Neuron (in vitro differentiated cells): ENCODE measurements at regions not wholly inside any gene's neighbourhood (a gene's known extent, or its start where the extent isn't known, plus 50 kb on each side); places are given as distances from the start of the nearest gene placed in this dataset.

Experiments used
- H2AFZ ChIP-seq: one replicate; pipeline ENCODE4 v1.6.1; 2013; ENCODE audit warnings: low read depth, mild to moderate bottlenecking, inconsistent platforms, low read length, moderate library complexity
- H3K27me3 ChIP-seq: one replicate; pipeline ENCODE4 v1.6.1; 2013; ENCODE audit warnings: low read length; ENCODE audit not compliant: insufficient read depth
- H3K36me3 ChIP-seq: one replicate; pipeline ENCODE4 v1.6.1; 2013; ENCODE audit warnings: low read length; ENCODE audit not compliant: insufficient read depth
- H3K4me1 ChIP-seq: one replicate; pipeline ENCODE4 v1.6.1; 2013; ENCODE audit warnings: low read length; ENCODE audit not compliant: insufficient read depth
- H3K4me3 ChIP-seq: 2 replicates; pipeline ENCODE4 v1.5.1; 2013; ENCODE audit warnings: mild to moderate bottlenecking, low read length, moderate library complexity
- H3K9me3 ChIP-seq: one replicate; pipeline ENCODE4 v1.6.1; 2013; ENCODE audit warnings: low read length

- no peaks in the 10 kb centered on the region for H3K9me3 ChIP-seq
- H3K27me3 ChIP-seq = no peaks in the 10 kb centered on the region
- H2AFZ ChIP-seq = no peak overlapping the region
- no peak overlapping the region for H3K4me3 ChIP-seq
- no peaks in the 10 kb centered on the region for H3K36me3 ChIP-seq
- H3K4me1 ChIP-seq = peaks cover 19% of the 10 kb centered on the region
Observed at GRCh38 chr16:87176735-87177134, 140.5 kb downstream of the C16orf95 start.

- H3K4me3 ChIP-seq = peak overlapping the region; percentile 0
- no peaks in the 10 kb centered on the region for H3K27me3 ChIP-seq
- H2AFZ ChIP-seq = peak overlapping the region; percentile 38
- H3K4me1 ChIP-seq = peaks cover 19% of the 10 kb centered on the region
- no peaks in the 10 kb centered on the region for H3K36me3 ChIP-seq
- no peaks in the 10 kb centered on the region for H3K9me3 ChIP-seq
Observed at GRCh38 chr16:87177673-87178072, 139.5 kb downstream of the C16orf95 start.

GRCh38 chr16:87178177-87178863 lies 138.9 kb downstream of the C16orf95 start:
- Histone ChIP-seq H3K27me3 (no peaks in the 10 kb centered on the region), H3K4me3 (peak overlapping the region; percentile 0), H3K4me1 (peaks cover 19% of the 10 kb centered on the region), H3K9me3 (no peaks in the 10 kb centered on the region), H3K36me3 (no peaks in the 10 kb centered on the region), H2AFZ (peak overlapping the region; percentile 38)

- Histone ChIP-seq H3K4me1 (peaks cover 19% of the 10 kb centered on the region), H3K27me3 (no peaks in the 10 kb centered on the region), H2AFZ (no peak overlapping the region), H3K4me3 (no peak overlapping the region), H3K36me3 (no peaks in the 10 kb centered on the region), H3K9me3 (no peaks in the 10 kb centered on the region)
Observed at GRCh38 chr16:87178977-87179376, 138.2 kb downstream of the C16orf95 start.

- H3K36me3 ChIP-seq = no peaks in the 10 kb centered on the region
- H2AFZ ChIP-seq = no peak overlapping the region
- no peaks in the 10 kb centered on the region for H3K9me3 ChIP-seq
- H3K4me3 ChIP-seq = no peak overlapping the region
- H3K27me3 ChIP-seq = no peaks in the 10 kb centered on the region
- peaks cover 19% of the 10 kb centered on the region for H3K4me1 ChIP-seq
Observed at GRCh38 chr16:87180069-87180468, 137.1 kb downstream of the C16orf95 start.

- no peak overlapping the region for H3K4me3 ChIP-seq
- H3K36me3 ChIP-seq = no peaks in the 10 kb centered on the region
- no peaks in the 10 kb centered on the region for H3K9me3 ChIP-seq
- H2AFZ ChIP-seq = no peak overlapping the region
- H3K27me3 ChIP-seq = no peaks in the 10 kb centered on the region
- peaks cover 12% of the 10 kb centered on the region for H3K4me1 ChIP-seq
Observed at GRCh38 chr16:87182759-87183158, 134.4 kb downstream of the C16orf95 start.

- no peaks in the 10 kb centered on the region for H3K9me3 ChIP-seq
- H2AFZ ChIP-seq = no peak overlapping the region
- no peaks in the 10 kb centered on the region for H3K36me3 ChIP-seq
- no peak overlapping the region for H3K4me3 ChIP-seq
- peaks cover 3% of the 10 kb centered on the region for H3K4me1 ChIP-seq
- no peaks in the 10 kb centered on the region for H3K27me3 ChIP-seq
Observed at GRCh38 chr16:87183647-87184046, 133.5 kb downstream of the C16orf95 start.

GRCh38 chr16:87185308-87185707 lies 131.9 kb downstream of the C16orf95 start:
- Histone ChIP-seq H3K27me3 (no peaks in the 10 kb centered on the region), H3K9me3 (no peaks in the 10 kb centered on the region), H3K36me3 (no peaks in the 10 kb centered on the region), H3K4me3 (no peak overlapping the region), H2AFZ (no peak overlapping the region), H3K4me1 (no peaks in the 10 kb centered on the region)

GRCh38 chr16:87185983-87186382 lies 131.2 kb downstream of the C16orf95 start:
- H3K9me3 ChIP-seq = no peaks in the 10 kb centered on the region
- no peaks in the 10 kb centered on the region for H3K27me3 ChIP-seq
- H3K4me3 ChIP-seq = no peak overlapping the region
- no peaks in the 10 kb centered on the region for H3K4me1 ChIP-seq
- H2AFZ ChIP-seq = no peak overlapping the region
- no peaks in the 10 kb centered on the region for H3K36me3 ChIP-seq

- H3K4me3 ChIP-seq = no peak overlapping the region
- H2AFZ ChIP-seq = no peak overlapping the region
- no peaks in the 10 kb centered on the region for H3K27me3 ChIP-seq
- H3K4me1 ChIP-seq = no peaks in the 10 kb centered on the region
- H3K9me3 ChIP-seq = no peaks in the 10 kb centered on the region
- no peaks in the 10 kb centered on the region for H3K36me3 ChIP-seq
Observed at GRCh38 chr16:87186446-87186845, 130.7 kb downstream of the C16orf95 start.

GRCh38 chr16:87186876-87187533 lies 130.2 kb downstream of the C16orf95 start:
- no peak overlapping the region for H2AFZ ChIP-seq
- H3K4me3 ChIP-seq = no peak overlapping the region
- no peaks in the 10 kb centered on the region for H3K9me3 ChIP-seq
- no peaks in the 10 kb centered on the region for H3K27me3 ChIP-seq
- H3K4me1 ChIP-seq = no peaks in the 10 kb centered on the region
- H3K36me3 ChIP-seq = no peaks in the 10 kb centered on the region

- Histone ChIP-seq H3K9me3 (no peaks in the 10 kb centered on the region), H3K4me1 (no peaks in the 10 kb centered on the region), H3K4me3 (no peak overlapping the region), H2AFZ (no peak overlapping the region), H3K36me3 (no peaks in the 10 kb centered on the region), H3K27me3 (no peaks in the 10 kb centered on the region)
Observed at GRCh38 chr16:87188104-87188503, 129.1 kb downstream of the C16orf95 start.

GRCh38 chr16:87189426-87189825 lies 127.8 kb downstream of the C16orf95 start:
- no peak overlapping the region for H3K4me3 ChIP-seq
- no peaks in the 10 kb centered on the region for H3K36me3 ChIP-seq
- H2AFZ ChIP-seq = no peak overlapping the region
- H3K9me3 ChIP-seq = no peaks in the 10 kb centered on the region
- no peaks in the 10 kb centered on the region for H3K27me3 ChIP-seq
- H3K4me1 ChIP-seq = no peaks in the 10 kb centered on the region
